ENCODE measurements at regions not wholly inside any gene's neighbourhood (a gene's known extent, or its start where the extent isn't known, plus 50 kb on each side); places are given as distances from the start of the nearest gene placed in this dataset.
"Not testable (repeated sequence)": the region's sequence is repeated elsewhere in the genome, so short reads cannot be mapped to it uniquely, and the experiment has no call there.

GRCh38 chr14:30072454-30072853, 144.8 kb upstream of the PRKD1 start:
- not testable (repeated sequence) for DNase-seq

GRCh38 chr14:30077946-30078345, 150.3 kb upstream of the PRKD1 start:
- DNase-seq: no peak

- no peak for DNase-seq
Observed at GRCh38 chr14:30078811-30079402, 151.3 kb upstream of the PRKD1 start.

GRCh38 chr14:30082486-30082885, 154.8 kb upstream of the PRKD1 start:
- no peak for DNase-seq

GRCh38 chr14:30084811-30085210, 157.2 kb upstream of the PRKD1 start:
- DNase-seq: no peak

GRCh38 chr14:30085943-30086342, 158.3 kb upstream of the PRKD1 start:
- no peak for DNase-seq

- no peak for DNase-seq
Observed at GRCh38 chr14:30088620-30089019, 161.0 kb upstream of the PRKD1 start.

- DNase-seq: no peak
Observed at GRCh38 chr14:30108975-30109700, 181.5 kb upstream of the PRKD1 start.

- DNase-seq: no peak
Observed at GRCh38 chr14:30114051-30114450, 186.4 kb upstream of the PRKD1 start.

GRCh38 chr14:30115756-30116155, 188.1 kb upstream of the PRKD1 start:
- DNase-seq: no peak

- no peak for DNase-seq
Observed at GRCh38 chr14:30118992-30119640, 191.5 kb upstream of the PRKD1 start.

- no peak for DNase-seq
Observed at GRCh38 chr14:30125322-30125979, 197.8 kb upstream of the PRKD1 start.

GRCh38 chr14:30129807-30130206, 202.2 kb upstream of the PRKD1 start:
- DNase-seq: no peak

- no peak for DNase-seq
Observed at GRCh38 chr14:30131581-30132097, 204.0 kb upstream of the PRKD1 start.

GRCh38 chr14:30132196-30132595, 204.5 kb upstream of the PRKD1 start:
- no peak for DNase-seq

- no peak for DNase-seq
Observed at GRCh38 chr14:30134936-30135335, 207.3 kb upstream of the PRKD1 start.

GRCh38 chr14:30138567-30138966, 210.9 kb upstream of the PRKD1 start:
- DNase-seq: no peak

- no peak for DNase-seq
Observed at GRCh38 chr14:30142216-30142615, 214.6 kb upstream of the PRKD1 start.

- DNase-seq: no peak
Observed at GRCh38 chr14:30143627-30144026, 216.0 kb upstream of the PRKD1 start.

GRCh38 chr14:30153717-30154116, 226.1 kb upstream of the PRKD1 start:
- no peak for DNase-seq

GRCh38 chr14:30156571-30156970, 228.9 kb upstream of the PRKD1 start:
- DNase-seq: no peak

- DNase-seq: no peak
Observed at GRCh38 chr14:30158299-30158698, 230.7 kb upstream of the PRKD1 start.

- DNase-seq: no peak
Observed at GRCh38 chr14:30159374-30159773, 231.7 kb upstream of the PRKD1 start.

GRCh38 chr14:30160608-30161007, 233.0 kb upstream of the PRKD1 start:
- no peak for DNase-seq

Data from NCI-H1048 (cell line).